MCF 10A (cell line): ENCODE measurements at regions not wholly inside any gene's neighbourhood (a gene's known extent, or its start where the extent isn't known, plus 50 kb on each side); places are given as distances from the start of the nearest gene placed in this dataset.
A peak's percentile ranks its signal among the peaks of the same experiment; 100 is the strongest.

Source experiments
- BruUV-seq: library from RNA; stranded (reverse); fragments of 400-500 nt; replicated peaks from 2 replicates; lab custom pipeline; 2021; lab: Mats Ljungman, UMichigan
- CTCF ChIA-PET: fragments of 300-600 bp; sonication (Branson Sonifier 250); formaldehyde crosslinking; extraction: SDS; loops from one replicate; lab custom pipeline; 2021; ENCODE audit warnings: antibody characterized with exemption, inconsistent platforms; lab: Yijun Ruan, JAX
- POLR2A ChIA-PET: fragments of 300-600, 350-650 bp; sonication (Branson Sonifier 250); formaldehyde crosslinking; extraction: SDS; loops from one replicate; lab custom pipeline; 2020; ENCODE audit warnings: antibody characterized with exemption, inconsistent platforms; lab: Yijun Ruan, JAX
- DNase-seq: peaks from one replicate; pipeline ENCODE4 v3.0.0-alpha.2; 2018; ENCODE audit not compliant: unreplicated experiment
- H3K27ac Mint-ChIP-seq: one replicate; pipeline ENCODE4 v1.8.0; 2022; ENCODE audit warnings: mild to moderate bottlenecking, low read depth, mixed read lengths; ENCODE audit not compliant: unreplicated experiment
- H3K27me3 Mint-ChIP-seq: one replicate; pipeline ENCODE4 v1.8.0; 2022; ENCODE audit warnings: mixed read lengths; ENCODE audit not compliant: insufficient read depth, unreplicated experiment
- H3K36me3 Mint-ChIP-seq: one replicate; pipeline ENCODE4 v1.8.0; 2022; ENCODE audit warnings: mild to moderate bottlenecking, moderate library complexity, mixed read lengths; ENCODE audit not compliant: insufficient read depth, unreplicated experiment
- H3K4me1 Mint-ChIP-seq: one replicate; pipeline ENCODE4 v1.8.0; 2022; ENCODE audit warnings: mixed read lengths; ENCODE audit not compliant: insufficient read depth, unreplicated experiment
- H3K4me3 Mint-ChIP-seq: one replicate; pipeline ENCODE4 v1.8.0; 2022; ENCODE audit warnings: mild to moderate bottlenecking, moderate library complexity, mixed read lengths; ENCODE audit not compliant: unreplicated experiment
- H3K9me3 Mint-ChIP-seq: one replicate; pipeline ENCODE4 v1.8.0; 2022; ENCODE audit warnings: mixed read lengths; ENCODE audit not compliant: unreplicated experiment
- intact Hi-C: fragments of 100-400 bp; cut with micrococcal nuclease; formaldehyde crosslinking; loops from 2 replicates; pipeline ENCODE4 v1.14.1; 2022
- TF ChIP-seq, protein P1 (sequence below): fragments of 200-600 bp; IDR thresholded peaks from one replicate; pipeline ENCODE4 v1.8.0; 2022; ENCODE audit warnings: antibody characterized with exemption, mild to moderate bottlenecking; ENCODE audit not compliant: unreplicated experiment

- Mint-ChIP-seq H3K4me1 (peaks cover 5% of the 10 kb centered on the region), H3K27ac (no peak overlapping the region), H3K4me3 (no peak overlapping the region), H3K9me3 (peaks cover under 1% of the 10 kb centered on the region), H3K36me3 (no peaks in the 10 kb centered on the region), H3K27me3 (no peaks in the 10 kb centered on the region)
- no peak for DNase-seq
- TF ChIP-seq, protein P1, sequence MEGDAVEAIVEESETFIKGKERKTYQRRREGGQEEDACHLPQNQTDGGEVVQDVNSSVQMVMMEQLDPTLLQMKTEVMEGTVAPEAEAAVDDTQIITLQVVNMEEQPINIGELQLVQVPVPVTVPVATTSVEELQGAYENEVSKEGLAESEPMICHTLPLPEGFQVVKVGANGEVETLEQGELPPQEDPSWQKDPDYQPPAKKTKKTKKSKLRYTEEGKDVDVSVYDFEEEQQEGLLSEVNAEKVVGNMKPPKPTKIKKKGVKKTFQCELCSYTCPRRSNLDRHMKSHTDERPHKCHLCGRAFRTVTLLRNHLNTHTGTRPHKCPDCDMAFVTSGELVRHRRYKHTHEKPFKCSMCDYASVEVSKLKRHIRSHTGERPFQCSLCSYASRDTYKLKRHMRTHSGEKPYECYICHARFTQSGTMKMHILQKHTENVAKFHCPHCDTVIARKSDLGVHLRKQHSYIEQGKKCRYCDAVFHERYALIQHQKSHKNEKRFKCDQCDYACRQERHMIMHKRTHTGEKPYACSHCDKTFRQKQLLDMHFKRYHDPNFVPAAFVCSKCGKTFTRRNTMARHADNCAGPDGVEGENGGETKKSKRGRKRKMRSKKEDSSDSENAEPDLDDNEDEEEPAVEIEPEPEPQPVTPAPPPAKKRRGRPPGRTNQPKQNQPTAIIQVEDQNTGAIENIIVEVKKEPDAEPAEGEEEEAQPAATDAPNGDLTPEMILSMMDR, result no peak
- intact Hi-C loops, result no loop called here
- POLR2A ChIA-PET, result interaction anchor here (0.6 kb wide), 2 partner anchors 77 to 1492 kb away, joined by 3 to 4 read pairs; no protein-coding TSS in a partner anchor
- CTCF ChIA-PET, result interaction anchor here (1.2 kb wide), 1 partner anchor 9 kb away, joined by 3 read pairs; no protein-coding TSS in a partner anchor
- BruUV-seq, result no TSS peak
These were observed 108.4 kb upstream of the EPHA4 start for GRCh38 chr2:221680548-221680947.

- no peaks in the 10 kb centered on the region for H3K36me3 Mint-ChIP-seq
- no peak overlapping the region for H3K27ac Mint-ChIP-seq
- no peaks in the 10 kb centered on the region for H3K27me3 Mint-ChIP-seq
- no peak overlapping the region for H3K4me3 Mint-ChIP-seq
- H3K9me3 Mint-ChIP-seq, result peaks cover 15% of the 10 kb centered on the region
- ChIA-PET POLR2A (no interaction called here), CTCF (interaction anchor here (1.5 kb wide), 1 partner anchor 292 kb away, joined by 3 read pairs; no protein-coding TSS in a partner anchor)
- TF ChIP-seq, protein P1, result no peak
- H3K4me1 Mint-ChIP-seq, result peaks cover 5% of the 10 kb centered on the region
- DNase-seq, result no peak
- no TSS peak for BruUV-seq
- intact Hi-C loops, result no loop called here
These were observed 105.6 kb upstream of the EPHA4 start for GRCh38 chr2:221677688-221678087.

- no peaks in the 10 kb centered on the region for H3K27me3 Mint-ChIP-seq
- intact Hi-C loops, result no loop called here
These were observed 104.6 kb upstream of the EPHA4 start for GRCh38 chr2:221676566-221677172.

DNA sequence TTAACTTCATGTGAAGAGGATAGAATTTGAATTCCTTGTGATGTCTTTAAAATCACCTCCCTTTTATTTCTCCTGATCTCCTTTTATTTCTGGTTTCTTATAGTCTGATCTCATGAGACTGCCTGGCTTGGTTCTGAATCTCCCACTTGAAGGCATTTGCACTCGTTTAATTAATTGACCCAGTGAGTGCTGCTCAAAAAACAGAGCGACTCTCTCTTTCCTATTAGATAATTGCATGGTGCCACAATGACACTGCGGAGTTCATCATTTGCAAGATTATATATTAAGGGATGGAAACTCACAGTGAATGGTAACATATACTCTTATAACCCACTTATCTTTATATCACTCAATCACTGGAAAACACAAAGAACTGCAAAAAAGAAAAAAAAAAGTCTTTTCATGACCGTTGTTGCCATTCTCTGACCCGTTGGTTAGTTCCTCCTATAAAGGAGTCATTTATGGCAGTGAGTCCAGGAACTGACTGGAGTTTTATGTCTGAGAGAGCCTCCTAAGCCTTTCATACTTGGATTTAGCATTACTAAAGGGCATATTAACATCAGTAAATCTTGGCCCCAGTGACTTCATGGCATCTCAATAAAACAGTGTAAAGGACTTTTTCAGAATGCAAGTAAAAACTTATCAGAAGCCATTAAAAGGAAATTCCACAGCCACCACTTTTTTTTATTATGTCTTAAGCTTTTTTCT lies 103.3 kb upstream of the EPHA4 start:
- peaks cover 15% of the 10 kb centered on the region for H3K9me3 Mint-ChIP-seq
- intact Hi-C loops, result no loop called here
- H3K4me1 Mint-ChIP-seq, result peaks cover 5% of the 10 kb centered on the region
- no peaks in the 10 kb centered on the region for H3K27me3 Mint-ChIP-seq
- TF ChIP-seq, protein P1, result no peak
- ChIA-PET POLR2A (no interaction called here), CTCF (no interaction called here)
- no peak for DNase-seq
- BruUV-seq, result no TSS peak
- H3K27ac Mint-ChIP-seq, result no peak overlapping the region
- H3K36me3 Mint-ChIP-seq, result no peaks in the 10 kb centered on the region
- H3K4me3 Mint-ChIP-seq, result no peak overlapping the region

More at GRCh38 chr2:221676566-221677172, 104.6 kb upstream of the EPHA4 start:
- Mint-ChIP-seq H3K27ac (no peak overlapping the region), H3K4me3 (no peak overlapping the region), H3K4me1 (peaks cover 5% of the 10 kb centered on the region), H3K9me3 (peaks cover 15% of the 10 kb centered on the region), H3K36me3 (no peaks in the 10 kb centered on the region)
- ChIA-PET CTCF (interaction anchor here (0.6 to 1.5 kb wide), 2 partner anchors 20 to 293 kb away, joined by 3 read pairs; no protein-coding TSS in a partner anchor), POLR2A (interaction anchor here (0.6 kb wide), 1 partner anchor 10 kb away, joined by 3 read pairs; no protein-coding TSS in a partner anchor)
- TF ChIP-seq, protein P1, result no peak
- BruUV-seq, result no TSS peak
- peak; percentile 76 for DNase-seq
